ENCODE measurements at regions not wholly inside any gene's neighbourhood (a gene's known extent, or its start where the extent isn't known, plus 50 kb on each side); places are given as distances from the start of the nearest gene placed in this dataset.

- Histone ChIP-seq H3K4me2 (ENCODE audit: low read depth, low read length, poor library complexity, severe bottlenecking) (no peak overlapping the region), H3K9ac (ENCODE audit: low read length) (no peak overlapping the region), H3K9me2 (replicated peaks; ENCODE audit: insufficient read depth, low read length) (no peaks in the 10 kb centered on the region), H3K79me2 (ENCODE audit: insufficient read depth, low read length) (no peaks in the 10 kb centered on the region), H3K9me3 (ENCODE audit: insufficient read depth, low read length) (no peaks in the 10 kb centered on the region), H4K20me1 (ENCODE audit: low read depth, low read length) (no peaks in the 10 kb centered on the region), H2AFZ (ENCODE audit: low read depth, low read length, severe bottlenecking) (no peak overlapping the region), H3K36me3 (ENCODE audit: low read length) (no peaks in the 10 kb centered on the region), H3K27ac (ENCODE audit: low read depth, low read length) (no peak overlapping the region), H3F3A (ENCODE audit: insufficient read depth) (no peaks in the 10 kb centered on the region), H3K27me3 (ENCODE audit: low read length) (no peaks in the 10 kb centered on the region), H3K4me3 (ENCODE audit: insufficient read depth, low read length, poor library complexity, severe bottlenecking) (no peak overlapping the region)
- TF ChIP-seq, protein P1, sequence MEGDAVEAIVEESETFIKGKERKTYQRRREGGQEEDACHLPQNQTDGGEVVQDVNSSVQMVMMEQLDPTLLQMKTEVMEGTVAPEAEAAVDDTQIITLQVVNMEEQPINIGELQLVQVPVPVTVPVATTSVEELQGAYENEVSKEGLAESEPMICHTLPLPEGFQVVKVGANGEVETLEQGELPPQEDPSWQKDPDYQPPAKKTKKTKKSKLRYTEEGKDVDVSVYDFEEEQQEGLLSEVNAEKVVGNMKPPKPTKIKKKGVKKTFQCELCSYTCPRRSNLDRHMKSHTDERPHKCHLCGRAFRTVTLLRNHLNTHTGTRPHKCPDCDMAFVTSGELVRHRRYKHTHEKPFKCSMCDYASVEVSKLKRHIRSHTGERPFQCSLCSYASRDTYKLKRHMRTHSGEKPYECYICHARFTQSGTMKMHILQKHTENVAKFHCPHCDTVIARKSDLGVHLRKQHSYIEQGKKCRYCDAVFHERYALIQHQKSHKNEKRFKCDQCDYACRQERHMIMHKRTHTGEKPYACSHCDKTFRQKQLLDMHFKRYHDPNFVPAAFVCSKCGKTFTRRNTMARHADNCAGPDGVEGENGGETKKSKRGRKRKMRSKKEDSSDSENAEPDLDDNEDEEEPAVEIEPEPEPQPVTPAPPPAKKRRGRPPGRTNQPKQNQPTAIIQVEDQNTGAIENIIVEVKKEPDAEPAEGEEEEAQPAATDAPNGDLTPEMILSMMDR (IDR thresholded peaks at IDR 0.05; ENCODE audit: insufficient read depth, low read length, poor library complexity, severe bottlenecking): no peak
- TF ChIP-seq EZH2phosphoT487 (conservative IDR thresholded peaks at IDR 0.05; ENCODE audit: low read length): no peak
Measured at GRCh38 chr12:127294651-127295210, 972.2 kb upstream of the TMEM132C start.

- Histone ChIP-seq H3K79me2 (ENCODE audit: insufficient read depth, low read length) (no peaks in the 10 kb centered on the region), H3K9ac (ENCODE audit: low read length) (no peak overlapping the region), H3K27me3 (ENCODE audit: low read length) (no peaks in the 10 kb centered on the region)
Measured at GRCh38 chr12:127295630-127296029, 971.3 kb upstream of the TMEM132C start.

DNA sequence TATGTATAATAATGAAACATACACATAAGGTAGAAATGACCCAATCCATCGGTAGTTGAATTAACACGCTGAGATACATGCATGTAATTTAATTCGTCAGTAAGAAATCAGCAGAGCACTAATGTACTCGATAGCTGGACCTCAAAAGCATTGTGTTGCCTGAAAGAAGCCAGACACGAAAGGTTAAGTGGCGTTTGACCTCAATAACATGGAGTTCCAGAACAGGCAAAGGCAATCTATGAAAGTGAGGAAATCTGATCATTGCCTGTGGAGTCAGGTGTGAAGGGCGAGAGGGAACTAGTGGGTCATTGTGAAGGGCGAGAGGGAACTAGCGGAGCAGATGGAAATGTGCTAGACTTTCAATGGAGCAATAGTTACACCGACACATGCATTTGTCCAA is 970.4 kb upstream of the TMEM132C start:
- Histone ChIP-seq H3K36me3 (ENCODE audit: low read length) (no peaks in the 10 kb centered on the region), H3K4me3 (ENCODE audit: insufficient read depth, low read length, poor library complexity, severe bottlenecking) (no peak overlapping the region), H3K9me3 (ENCODE audit: insufficient read depth, low read length) (no peaks in the 10 kb centered on the region), H3K4me2 (ENCODE audit: low read depth, low read length, poor library complexity, severe bottlenecking) (no peak overlapping the region), H3F3A (ENCODE audit: insufficient read depth) (no peaks in the 10 kb centered on the region), H3K27me3 (ENCODE audit: low read length) (no peaks in the 10 kb centered on the region), H3K9ac (ENCODE audit: low read length) (no peak overlapping the region), H3K27ac (ENCODE audit: low read depth, low read length) (no peak overlapping the region), H2AFZ (ENCODE audit: low read depth, low read length, severe bottlenecking) (no peak overlapping the region), H4K20me1 (ENCODE audit: low read depth, low read length) (no peaks in the 10 kb centered on the region), H3K9me2 (replicated peaks; ENCODE audit: insufficient read depth, low read length) (no peaks in the 10 kb centered on the region), H3K79me2 (ENCODE audit: insufficient read depth, low read length) (no peaks in the 10 kb centered on the region)
- TF ChIP-seq, protein P1 (IDR thresholded peaks at IDR 0.05; ENCODE audit: insufficient read depth, low read length, poor library complexity, severe bottlenecking): no peak
- no peak for TF ChIP-seq EZH2phosphoT487 (conservative IDR thresholded peaks at IDR 0.05; ENCODE audit: low read length)

More at GRCh38 chr12:127295630-127296029, 971.3 kb upstream of the TMEM132C start:
- H3K27ac ChIP-seq (ENCODE audit: low read depth, low read length): no peak overlapping the region
- H3K9me3 ChIP-seq (ENCODE audit: insufficient read depth, low read length): no peaks in the 10 kb centered on the region
- TF ChIP-seq, protein P1 (IDR thresholded peaks at IDR 0.05; ENCODE audit: insufficient read depth, low read length, poor library complexity, severe bottlenecking): no peak
- no peak for TF ChIP-seq EZH2phosphoT487 (conservative IDR thresholded peaks at IDR 0.05; ENCODE audit: low read length)
- H4K20me1 ChIP-seq (ENCODE audit: low read depth, low read length): no peaks in the 10 kb centered on the region
- H3K9me2 ChIP-seq (replicated peaks; ENCODE audit: insufficient read depth, low read length): no peaks in the 10 kb centered on the region
- no peak overlapping the region for H2AFZ ChIP-seq (ENCODE audit: low read depth, low read length, severe bottlenecking)
- H3K4me3 ChIP-seq (ENCODE audit: insufficient read depth, low read length, poor library complexity, severe bottlenecking): no peak overlapping the region
- H3K4me2 ChIP-seq (ENCODE audit: low read depth, low read length, poor library complexity, severe bottlenecking): no peak overlapping the region
- no peaks in the 10 kb centered on the region for H3F3A ChIP-seq (ENCODE audit: insufficient read depth)
- H3K36me3 ChIP-seq (ENCODE audit: low read length): no peaks in the 10 kb centered on the region
